Suprapubic skin (tissue), 4 donors: ENCODE measurements at regions not wholly inside any gene's neighbourhood (a gene's known extent, or its start where the extent isn't known, plus 50 kb on each side); places are given as distances from the start of the nearest gene placed in this dataset.

Experiments used
- EP300 ChIP-seq: sonication (generic); formaldehyde crosslinking; IDR thresholded peaks from one replicate; pipeline ENCODE4 v1.6.1; 2017; ENCODE audit warnings: antibody characterized with exemption
- POLR2A ChIP-seq, 2 donors: fragments of 450-650 bp; IDR thresholded peaks; one replicate each; pipeline ENCODE4 v1.6.1; 2017; ENCODE audit warnings: antibody characterized with exemption in 2 of 2, mild to moderate bottlenecking in 2 of 2, moderate library complexity in 2 of 2
- POLR2AphosphoS5 ChIP-seq, 3 donors: sonication (generic); formaldehyde crosslinking; IDR thresholded peaks; one replicate each; pipeline ENCODE4 v1.6.1; 2017; ENCODE audit warnings: antibody characterized with exemption in 3 of 3
- TF ChIP-seq, protein P1 (sequence below), 2 donors: fragments of 200-600 bp in 1 of 2; fragments of 450-650 bp in 1 of 2; sonication (generic) in 1 of 2; IDR thresholded peaks; one replicate each; pipeline ENCODE4 v1.5.1; 2016 to 2019; ENCODE audit warnings: antibody characterized with exemption in 2 of 2, mild to moderate bottlenecking in 1 of 2, moderate library complexity in 1 of 2

DNA sequence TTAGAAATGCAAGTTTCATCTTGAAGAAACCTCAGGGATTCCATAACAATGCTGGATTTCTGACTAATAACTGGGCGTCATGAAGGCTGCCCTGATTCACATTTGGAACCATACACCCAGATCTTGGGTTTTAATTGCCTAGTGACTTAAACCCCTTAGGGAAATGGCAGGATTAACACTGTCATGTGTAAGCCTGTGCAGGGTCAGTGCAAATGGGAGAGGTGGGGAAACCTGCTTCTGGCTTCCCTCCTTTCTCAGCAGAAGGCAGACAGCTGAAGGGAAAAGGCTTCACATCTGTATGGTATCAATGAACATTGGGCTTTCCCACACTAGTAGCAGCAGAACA is 364.2 kb downstream of the ANKRD30A start:
- TF ChIP-seq, protein P1, sequence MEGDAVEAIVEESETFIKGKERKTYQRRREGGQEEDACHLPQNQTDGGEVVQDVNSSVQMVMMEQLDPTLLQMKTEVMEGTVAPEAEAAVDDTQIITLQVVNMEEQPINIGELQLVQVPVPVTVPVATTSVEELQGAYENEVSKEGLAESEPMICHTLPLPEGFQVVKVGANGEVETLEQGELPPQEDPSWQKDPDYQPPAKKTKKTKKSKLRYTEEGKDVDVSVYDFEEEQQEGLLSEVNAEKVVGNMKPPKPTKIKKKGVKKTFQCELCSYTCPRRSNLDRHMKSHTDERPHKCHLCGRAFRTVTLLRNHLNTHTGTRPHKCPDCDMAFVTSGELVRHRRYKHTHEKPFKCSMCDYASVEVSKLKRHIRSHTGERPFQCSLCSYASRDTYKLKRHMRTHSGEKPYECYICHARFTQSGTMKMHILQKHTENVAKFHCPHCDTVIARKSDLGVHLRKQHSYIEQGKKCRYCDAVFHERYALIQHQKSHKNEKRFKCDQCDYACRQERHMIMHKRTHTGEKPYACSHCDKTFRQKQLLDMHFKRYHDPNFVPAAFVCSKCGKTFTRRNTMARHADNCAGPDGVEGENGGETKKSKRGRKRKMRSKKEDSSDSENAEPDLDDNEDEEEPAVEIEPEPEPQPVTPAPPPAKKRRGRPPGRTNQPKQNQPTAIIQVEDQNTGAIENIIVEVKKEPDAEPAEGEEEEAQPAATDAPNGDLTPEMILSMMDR (IDR thresholded peaks at IDR 0.05), result no peak
- no peak for TF ChIP-seq EP300
- TF ChIP-seq POLR2AphosphoS5 (IDR thresholded peaks at IDR 0.05), result no peak
- TF ChIP-seq POLR2A (IDR thresholded peaks at IDR 0.05), result no peak
